GM19452 (cell line): ENCODE measurements at regions not wholly inside any gene's neighbourhood (a gene's known extent, or its start where the extent isn't known, plus 50 kb on each side); places are given as distances from the start of the nearest gene placed in this dataset.
"Not testable (repeated sequence)": the region's sequence is repeated elsewhere in the genome, so short reads cannot be mapped to it uniquely, and the experiment has no call there.

Source experiments
- ATAC-seq: cut with Tn5 transposase; IDR thresholded peaks from one replicate; pipeline ENCODE4 v1.9.1; 2021; ENCODE audit not compliant: unreplicated experiment

- no peak for ATAC-seq
These were observed 55.1 kb downstream of the TTC6 start for GRCh38 chr14:37650356-37651037.

- ATAC-seq: no peak
These were observed 56.6 kb downstream of the TTC6 start for GRCh38 chr14:37652042-37652441.

- no peak for ATAC-seq
These were observed 60.0 kb downstream of the TTC6 start for GRCh38 chr14:37655418-37655817.

- no peak for ATAC-seq
These were observed 62.7 kb downstream of the TTC6 start for GRCh38 chr14:37658156-37658555.

- ATAC-seq: no peak
These were observed 68.1 kb downstream of the TTC6 start for GRCh38 chr14:37663498-37663897.

- ATAC-seq: no peak
These were observed 70.0 kb downstream of the TTC6 start for GRCh38 chr14:37665479-37665878.

GRCh38 chr14:37665951-37666350 lies 70.5 kb downstream of the TTC6 start:
- ATAC-seq: no peak

GRCh38 chr14:37668646-37669045 lies 73.2 kb downstream of the TTC6 start:
- ATAC-seq: no peak

- ATAC-seq: no peak
These were observed 73.8 kb downstream of the TTC6 start for GRCh38 chr14:37669242-37669641.

- no peak for ATAC-seq
These were observed 78.0 kb downstream of the TTC6 start for GRCh38 chr14:37673439-37673838.

- no peak for ATAC-seq
These were observed 83.5 kb downstream of the TTC6 start for GRCh38 chr14:37678916-37679315.

- no peak for ATAC-seq
These were observed 86.1 kb downstream of the TTC6 start for GRCh38 chr14:37681486-37681885.

- not testable (repeated sequence) for ATAC-seq
These were observed 97.3 kb downstream of the TTC6 start for GRCh38 chr14:37692680-37693079.

- ATAC-seq: not testable (repeated sequence)
These were observed 98.0 kb downstream of the TTC6 start for GRCh38 chr14:37693420-37693819.

GRCh38 chr14:37695866-37696265 lies 100.4 kb downstream of the TTC6 start:
- no peak for ATAC-seq

GRCh38 chr14:37697489-37698121 lies 102.2 kb downstream of the TTC6 start:
- no peak for ATAC-seq

GRCh38 chr14:37698840-37699777 lies 103.7 kb downstream of the TTC6 start:
- no peak for ATAC-seq

GRCh38 chr14:37707716-37708115 lies 112.3 kb downstream of the TTC6 start:
- no peak for ATAC-seq

- ATAC-seq: no peak
These were observed 113.1 kb downstream of the TTC6 start for GRCh38 chr14:37708481-37708880.

- no peak for ATAC-seq
These were observed 114.2 kb downstream of the TTC6 start for GRCh38 chr14:37709419-37710195.

- no peak for ATAC-seq
These were observed 116.0 kb downstream of the TTC6 start for GRCh38 chr14:37711356-37711830.
